ENCODE measurements at regions not wholly inside any gene's neighbourhood (a gene's known extent, or its start where the extent isn't known, plus 50 kb on each side); places are given as distances from the start of the nearest gene placed in this dataset.
"Not testable (repeated sequence)": the region's sequence is repeated elsewhere in the genome, so short reads cannot be mapped to it uniquely, and the experiment has no call there.

DNA sequence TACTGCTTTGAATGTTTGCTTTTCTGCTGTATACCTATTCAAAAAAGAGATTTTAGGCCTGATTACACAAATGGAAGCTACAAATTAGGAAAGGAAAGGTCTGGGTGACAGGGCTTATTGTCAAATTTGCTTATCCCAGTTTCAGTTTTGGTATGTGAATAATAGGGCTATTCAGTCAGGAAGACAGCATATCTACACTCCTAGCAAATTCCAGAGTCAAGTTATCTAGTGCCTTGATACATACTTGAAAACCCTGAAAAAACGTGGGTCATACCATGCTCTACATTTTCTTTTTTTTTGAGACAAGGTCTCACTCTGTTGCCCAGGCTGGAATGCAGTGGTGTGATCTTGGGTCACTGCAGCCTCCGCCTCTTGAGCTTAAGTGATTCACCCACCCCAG is 59.2 kb upstream of the CCDC180 start:
- not testable (repeated sequence) for DNase-seq

GRCh38 chr9:97243606-97244005 is 63.9 kb upstream of the CCDC180 start:
- DNase-seq, result no peak

GRCh38 chr9:97241430-97241829 is 66.0 kb upstream of the CCDC180 start:
- not testable (repeated sequence) for DNase-seq

- peak; percentile 88 for DNase-seq
Observed at GRCh38 chr9:97237951-97238889, 69.2 kb upstream of the CCDC180 start.

DNA sequence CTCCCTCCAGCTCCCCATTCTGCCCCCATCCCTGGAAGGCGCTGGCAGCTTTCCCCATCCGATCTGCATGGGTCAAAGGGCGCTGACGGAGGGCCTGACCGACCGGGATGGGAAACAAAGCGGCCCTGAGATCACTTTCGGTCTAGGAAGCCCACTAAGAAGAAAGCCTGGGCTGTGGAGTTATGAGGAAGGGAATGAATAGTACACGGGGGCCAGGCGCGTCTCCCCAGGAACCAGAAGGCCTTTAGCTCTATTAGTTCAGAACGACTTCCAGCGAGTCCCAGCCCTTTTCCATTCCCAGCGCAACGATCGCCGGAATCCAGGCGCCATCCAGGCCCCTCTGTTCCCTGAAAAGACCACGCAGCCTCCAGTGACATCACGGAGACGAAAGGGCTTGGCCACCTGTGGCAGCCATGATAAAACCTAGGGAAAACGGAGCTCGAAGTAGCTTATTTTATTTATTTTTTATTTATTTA is 70.1 kb upstream of the CCDC180 start:
- no peak for DNase-seq

GRCh38 chr9:97233009-97233400 is 74.5 kb upstream of the CCDC180 start:
- not testable (repeated sequence) for DNase-seq

DNA sequence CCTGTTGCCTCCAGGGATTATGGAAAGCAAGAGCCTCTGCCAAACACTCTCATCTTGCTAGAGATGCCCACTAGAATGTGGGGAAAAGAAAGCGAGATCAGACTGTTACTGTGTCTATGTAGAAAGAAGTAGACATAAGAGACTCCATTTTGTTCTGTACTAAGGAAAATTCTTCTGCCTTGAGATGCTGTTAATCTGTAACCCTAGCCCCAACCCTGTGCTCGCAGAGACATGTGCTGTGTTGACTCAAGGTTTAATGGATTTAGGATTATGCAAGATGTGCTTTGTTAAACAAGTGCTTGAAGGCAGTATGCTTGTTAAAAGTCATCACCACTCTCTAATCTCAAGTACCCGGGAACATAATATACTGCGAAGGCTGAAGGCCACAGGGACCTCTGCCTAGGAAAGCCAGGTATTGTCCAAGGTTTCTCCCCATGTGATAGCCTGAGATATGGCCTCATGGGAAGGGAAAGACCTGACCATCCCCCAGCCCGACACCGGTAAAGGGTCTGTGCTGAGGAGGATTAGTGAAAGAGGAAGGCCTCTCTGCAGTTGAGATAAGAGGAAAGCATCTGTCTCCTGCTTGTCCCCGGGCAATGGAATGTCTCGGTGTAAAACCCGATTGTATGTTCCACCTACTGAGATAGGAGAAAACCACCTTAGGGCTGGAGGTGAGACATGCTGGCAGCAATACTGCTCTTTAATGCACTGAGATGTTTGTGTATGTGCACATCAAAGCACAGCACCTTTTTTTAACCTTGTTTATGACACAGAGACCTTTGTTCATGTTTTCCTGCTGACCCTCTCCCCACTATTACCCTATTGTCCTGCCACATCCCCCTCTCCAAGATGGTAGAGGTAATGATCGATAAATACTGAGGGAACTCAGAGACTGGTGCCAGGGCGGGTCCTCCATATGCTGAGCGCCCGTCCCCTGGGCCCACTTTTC is 75.1 kb upstream of the CCDC180 start:
- DNase-seq, result not testable (repeated sequence)

DNA sequence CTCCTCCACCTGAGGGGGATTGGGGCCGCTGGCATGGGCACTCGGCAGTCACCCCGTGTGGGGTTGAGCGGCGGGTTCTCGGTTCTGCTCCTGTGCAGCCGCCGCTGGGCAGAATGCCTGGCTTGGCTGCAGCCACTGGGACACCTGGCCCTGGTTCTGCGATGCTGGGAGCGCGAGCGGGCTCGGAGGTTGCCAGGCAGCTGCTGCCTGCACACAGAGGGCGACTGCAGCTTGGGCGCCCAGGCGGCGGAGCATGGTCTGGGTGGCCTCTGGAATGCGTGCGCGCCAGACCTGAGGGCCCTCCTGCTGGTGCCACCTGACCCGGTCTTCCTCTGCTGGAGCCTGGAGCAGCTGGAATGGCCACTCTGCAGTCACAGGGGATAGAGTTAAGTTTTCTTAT is 85.1 kb upstream of the CCDC180 start:
- peak; percentile 19 for DNase-seq

DNA sequence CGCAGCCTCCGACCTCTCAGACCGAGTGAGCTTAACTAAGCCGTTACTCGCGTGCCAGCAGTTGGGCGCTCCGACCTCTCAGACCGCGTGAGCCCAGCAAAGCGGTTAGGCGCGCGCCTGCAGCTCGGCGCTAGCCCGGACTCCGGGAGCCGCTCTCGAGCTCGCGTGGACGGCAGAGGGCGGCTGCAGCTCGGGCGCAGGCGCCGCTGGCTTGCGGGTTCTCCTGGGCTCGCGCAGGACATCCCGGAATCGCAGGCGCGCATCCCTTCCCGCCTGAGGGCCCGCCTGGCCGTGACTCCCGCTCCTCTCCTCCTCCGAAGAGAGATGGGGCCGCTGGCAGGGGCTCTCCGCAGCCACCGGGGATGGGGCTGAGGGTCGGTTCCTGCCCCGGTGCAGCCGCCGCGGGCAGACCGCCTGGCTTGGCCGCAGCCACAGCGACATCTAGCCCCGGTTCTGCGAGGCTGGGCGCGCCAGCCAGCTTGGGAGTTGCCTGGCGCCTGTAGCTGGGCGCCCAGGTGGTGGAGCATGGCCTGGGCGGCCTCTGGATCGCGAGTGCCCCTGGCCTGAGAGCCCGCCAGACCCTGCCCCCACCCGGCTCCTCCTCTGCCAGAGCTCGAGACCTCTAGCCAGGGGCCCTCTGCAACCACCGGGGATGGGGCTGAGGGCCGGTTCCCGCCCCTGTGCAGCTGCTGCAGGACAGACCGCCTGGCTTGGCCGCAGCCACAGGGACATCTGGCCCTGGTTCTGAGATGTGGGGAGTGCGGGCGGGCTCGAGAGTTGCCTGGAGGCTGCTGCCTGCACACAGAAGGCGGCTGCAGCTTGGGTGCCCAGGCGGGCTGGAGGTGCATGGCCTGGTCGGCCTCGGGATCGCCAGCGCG is 85.7 kb upstream of the CCDC180 start:
- DNase-seq, result peak; percentile 87

GRCh38 chr9:97220894-97221477 is 86.5 kb upstream of the CCDC180 start:
- no peak for DNase-seq

GRCh38 chr9:97220396-97220795 is 87.1 kb upstream of the CCDC180 start:
- not testable (repeated sequence) for DNase-seq

GRCh38 chr9:97219443-97220140 is 87.9 kb upstream of the CCDC180 start:
- DNase-seq, result not testable (repeated sequence)

GRCh38 chr9:97215127-97215526 is 92.3 kb upstream of the CCDC180 start:
- not testable (repeated sequence) for DNase-seq

DNA sequence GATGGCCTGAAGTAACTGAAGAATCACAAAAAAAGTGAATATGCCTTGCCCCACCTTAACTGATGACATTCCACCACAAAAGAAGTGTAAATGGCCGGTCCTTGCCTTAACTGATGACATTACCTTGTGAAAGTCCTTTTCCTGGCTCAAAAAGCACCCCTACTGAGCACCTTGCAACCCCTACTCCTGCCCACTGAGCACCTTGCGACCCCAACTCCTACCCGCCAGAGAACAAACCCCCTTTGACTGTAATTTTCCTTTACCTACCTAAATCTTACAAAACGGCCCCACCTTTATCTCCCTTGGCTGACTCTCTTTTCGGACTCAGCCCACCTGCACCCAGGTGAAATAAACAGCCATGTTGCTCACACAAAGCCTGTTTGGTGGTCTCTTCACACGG is 92.9 kb upstream of the CCDC180 start:
- DNase-seq, result not testable (repeated sequence)

GRCh38 chr9:97199683-97200082 is 107.8 kb upstream of the CCDC180 start:
- DNase-seq, result not testable (repeated sequence)

- DNase-seq, result not testable (repeated sequence)
Observed at GRCh38 chr9:97193767-97194166, 113.7 kb upstream of the CCDC180 start.

DNA sequence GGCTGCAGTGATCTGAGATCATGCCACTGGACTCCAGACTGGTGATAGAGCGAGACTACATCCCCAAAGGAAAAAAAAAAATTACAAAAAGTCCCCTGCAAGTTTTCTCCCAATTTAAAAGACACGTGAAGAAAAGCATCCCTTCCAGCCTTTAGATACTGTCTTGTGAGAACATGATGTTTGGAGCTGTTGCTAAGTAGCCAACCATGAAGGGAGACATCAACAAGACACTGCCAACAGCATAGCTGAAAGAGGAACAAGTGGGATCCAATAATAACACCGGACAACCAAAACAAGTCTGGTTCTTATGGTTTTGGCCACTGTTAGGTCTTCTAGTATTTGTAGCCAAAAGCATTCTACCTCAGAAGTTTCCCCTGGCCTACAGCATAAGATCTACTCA is 118.9 kb upstream of the CCDC180 start:
- no peak for DNase-seq

GRCh38 chr9:97187706-97188105 is 119.8 kb upstream of the CCDC180 start:
- DNase-seq, result not testable (repeated sequence)

GRCh38 chr9:97186493-97186892 is 121.0 kb upstream of the CCDC180 start:
- DNase-seq, result no peak

DNA sequence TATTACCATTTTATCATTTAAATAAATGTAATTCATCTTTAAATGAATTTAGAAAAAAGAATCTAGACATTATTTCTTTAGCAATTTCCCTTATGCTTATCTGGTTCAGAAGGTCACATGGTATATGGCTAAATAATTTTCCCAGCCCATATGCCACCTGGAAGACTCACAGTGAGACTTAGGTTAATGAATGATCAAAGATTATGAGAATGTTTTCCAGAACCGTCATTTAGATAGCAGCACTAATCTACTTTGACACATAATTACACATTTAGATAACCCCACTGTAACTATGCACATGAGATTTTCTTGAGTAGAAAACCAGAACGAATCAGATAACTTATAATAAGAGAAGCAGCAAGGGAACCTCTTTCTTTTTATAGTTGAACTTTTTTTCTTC is 124.9 kb upstream of the CCDC180 start:
- DNase-seq, result not testable (repeated sequence)

GRCh38 chr9:97179616-97180015 is 127.8 kb upstream of the CCDC180 start:
- DNase-seq, result no peak

Data from femur (tissue), 1 donor.